ENCODE measurements at regions not wholly inside any gene's neighbourhood (a gene's known extent, or its start where the extent isn't known, plus 50 kb on each side); places are given as distances from the start of the nearest gene placed in this dataset.
"Not testable (repeated sequence)": the region's sequence is repeated elsewhere in the genome, so short reads cannot be mapped to it uniquely, and the experiment has no call there.

DNA sequence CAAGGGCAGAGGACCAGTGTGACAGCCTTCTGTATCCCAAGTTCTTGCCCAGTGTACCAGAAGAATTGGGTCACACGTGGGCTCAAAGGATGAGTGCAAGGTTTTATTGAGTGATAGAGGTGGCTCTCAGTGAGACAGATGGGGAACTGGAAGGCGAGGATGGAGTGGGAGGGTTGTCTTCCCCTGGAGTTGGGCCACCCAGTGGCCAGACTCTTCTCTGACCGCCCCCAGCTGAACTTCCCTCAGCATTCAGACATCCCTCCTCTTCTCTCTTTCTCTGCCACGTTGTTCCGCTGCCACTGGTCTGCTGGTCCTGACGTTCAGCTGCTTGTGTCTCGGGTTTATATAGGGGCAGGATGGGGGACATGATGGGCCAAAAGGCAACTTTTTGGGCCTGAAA is 150.1 kb upstream of the IVNS1ABP start:
- no peak for TF ChIP-seq CTCF (IDR thresholded peaks at IDR 0.05; ENCODE audit: low read depth, low read length)

GRCh38 chr1:185464777-185465176 is 147.7 kb upstream of the IVNS1ABP start:
- no peak for DNase-seq (ENCODE audit: low read depth in 1 of 2, low spot score in 1 of 2)
- Histone ChIP-seq H3K9me3 (ENCODE audit: low read depth) (no peaks in the 10 kb centered on the region), H3K4me3 (no peak overlapping the region), H3K27ac (no peak overlapping the region), H3K4me1 (ENCODE audit: low read depth) (peaks cover 3% of the 10 kb centered on the region), H3K27me3 (no peaks in the 10 kb centered on the region), H3K36me3 (no peaks in the 10 kb centered on the region)
- TF ChIP-seq CTCF (IDR thresholded peaks at IDR 0.05; ENCODE audit: low read depth, low read length): no peak

More for the DNA sequence above, 150.1 kb upstream of the IVNS1ABP start:
- Histone ChIP-seq H3K4me3 (no peak overlapping the region), H3K27me3 (no peaks in the 10 kb centered on the region), H3K36me3 (no peaks in the 10 kb centered on the region), H3K27ac (no peak overlapping the region), H3K4me1 (ENCODE audit: low read depth) (peaks cover 3% of the 10 kb centered on the region), H3K9me3 (ENCODE audit: low read depth) (no peaks in the 10 kb centered on the region)
- no peak for DNase-seq (ENCODE audit: low read depth in 1 of 2, low spot score in 1 of 2)

DNA sequence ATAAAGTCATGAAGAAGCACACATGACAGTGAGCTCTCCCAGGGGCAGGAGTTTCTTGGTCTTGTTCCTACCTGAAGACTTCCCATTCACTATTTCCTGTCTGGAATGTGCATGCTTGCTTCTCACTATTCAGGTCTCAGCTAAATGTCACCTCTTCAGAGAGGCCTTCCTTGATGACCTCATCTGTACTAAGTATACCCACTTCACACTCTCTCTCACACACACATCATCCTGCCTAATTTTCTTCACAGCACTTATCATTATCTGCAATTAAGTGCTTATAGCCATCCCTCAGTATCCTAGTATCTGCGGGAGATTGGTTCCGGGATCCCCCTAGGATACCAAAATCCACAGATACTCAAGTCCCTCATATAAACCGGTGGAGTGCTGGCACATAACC is 146.4 kb upstream of the IVNS1ABP start:
- Histone ChIP-seq H3K9me3 (ENCODE audit: low read depth) (no peaks in the 10 kb centered on the region), H3K27me3 (no peaks in the 10 kb centered on the region), H3K27ac (no peak overlapping the region), H3K4me3 (no peak overlapping the region), H3K4me1 (ENCODE audit: low read depth) (peaks cover 3% of the 10 kb centered on the region), H3K36me3 (no peaks in the 10 kb centered on the region)
- no peak for DNase-seq (ENCODE audit: low read depth in 1 of 2, low spot score in 1 of 2)
- no peak for TF ChIP-seq CTCF (IDR thresholded peaks at IDR 0.05; ENCODE audit: low read depth, low read length)

- H3K36me3 ChIP-seq: no peaks in the 10 kb centered on the region
- H3K4me1 ChIP-seq (ENCODE audit: low read depth): peaks cover 3% of the 10 kb centered on the region
- no peaks in the 10 kb centered on the region for H3K27me3 ChIP-seq
- no peak for DNase-seq (ENCODE audit: low read depth in 1 of 2, low spot score in 1 of 2)
- no peak overlapping the region for H3K27ac ChIP-seq
- H3K4me3 ChIP-seq: no peak overlapping the region
- TF ChIP-seq CTCF (IDR thresholded peaks at IDR 0.05; ENCODE audit: low read depth, low read length): no peak
- H3K9me3 ChIP-seq (ENCODE audit: low read depth): no peaks in the 10 kb centered on the region
These were observed 146.0 kb upstream of the IVNS1ABP start for GRCh38 chr1:185463011-185463410.

GRCh38 chr1:185460723-185461122 is 143.7 kb upstream of the IVNS1ABP start:
- not testable (repeated sequence) for DNase-seq (ENCODE audit: low read depth in 1 of 2, low spot score in 1 of 2); H3K27me3 ChIP-seq; H3K9me3 ChIP-seq (ENCODE audit: low read depth); H3K4me3 ChIP-seq; H3K27ac ChIP-seq; H3K4me1 ChIP-seq (ENCODE audit: low read depth); H3K36me3 ChIP-seq

GRCh38 chr1:185459141-185459540 is 142.1 kb upstream of the IVNS1ABP start:
- TF ChIP-seq CTCF (IDR thresholded peaks at IDR 0.05; ENCODE audit: low read depth, low read length): no peak
- Histone ChIP-seq H3K27ac (no peak overlapping the region), H3K36me3 (no peaks in the 10 kb centered on the region), H3K4me1 (ENCODE audit: low read depth) (no peaks in the 10 kb centered on the region), H3K4me3 (no peak overlapping the region), H3K9me3 (ENCODE audit: low read depth) (no peaks in the 10 kb centered on the region), H3K27me3 (no peaks in the 10 kb centered on the region)
- DNase-seq (ENCODE audit: low read depth in 1 of 2, low spot score in 1 of 2): no peak
